HCT116 (cell line): ENCODE measurements at regions not wholly inside any gene's neighbourhood (a gene's known extent, or its start where the extent isn't known, plus 50 kb on each side); places are given as distances from the start of the nearest gene placed in this dataset.

Experiments
- CEBPB ChIP-seq: IDR thresholded peaks from 2 replicates; pipeline ENCODE4 v1.6.1; 2012; ENCODE audit warnings: low read depth
- EGR1 ChIP-seq: IDR thresholded peaks from 2 replicates; pipeline ENCODE4 v1.6.1; 2012; ENCODE audit warnings: low read depth
- EZH2 ChIP-seq: fragments of 200-600 bp; sonication (generic); IDR thresholded peaks from 2 replicates; pipeline ENCODE4 v1.6.1; 2017; ENCODE audit warnings: antibody characterized with exemption, mixed run types
- EZH2phosphoT487 ChIP-seq: fragments of 200-600 bp; IDR thresholded peaks from 2 replicates; pipeline ENCODE4 v1.6.1; 2018; ENCODE audit warnings: antibody characterized with exemption, borderline replicate concordance
- JUND ChIP-seq: IDR thresholded peaks from 2 replicates; pipeline ENCODE4 v1.6.1; 2012
- POLR2A ChIP-seq: IDR thresholded peaks from 2 replicates; pipeline ENCODE4 v1.7.0; 2011; ENCODE audit warnings: borderline replicate concordance; ENCODE audit not compliant: insufficient read depth, insufficient read length; ENCODE audit errors: extremely low read depth
- POLR2AphosphoS5 ChIP-seq: IDR thresholded peaks from 2 replicates; pipeline ENCODE4 v1.6.1; 2011; ENCODE audit warnings: mild to moderate bottlenecking, low read depth, low read length, moderate library complexity
- RAD21 ChIP-seq: IDR thresholded peaks from 2 replicates; pipeline ENCODE4 v1.6.1; 2012; ENCODE audit warnings: low read depth, mild to moderate bottlenecking
- SP1 ChIP-seq: IDR thresholded peaks from 2 replicates; pipeline ENCODE4 v1.6.1; 2012; ENCODE audit warnings: low read depth
- TCF7L2 ChIP-seq: IDR thresholded peaks from 2 replicates; pipeline ENCODE4 v1.7.0; 2011; ENCODE audit warnings: borderline replicate concordance, inconsistent platforms; ENCODE audit not compliant: insufficient read depth, insufficient read length; ENCODE audit errors: extremely low read depth
- ZFX ChIP-seq: fragments of 450-650 bp; IDR thresholded peaks from 2 replicates; pipeline ENCODE4 v1.6.1; 2017
- TF ChIP-seq, protein P1 (sequence below), 3 experiments: fragments of 200-600 bp in 1 of 3; sonication (generic) in 1 of 3; IDR thresholded peaks in 2 of 3; conservative IDR thresholded peaks in 1 of 3; 2 replicates each; pipeline ENCODE4 v1.5.1; 2012 to 2017; ENCODE audit warnings: low read depth in 2 of 3, low read length in 2 of 3, antibody characterized with exemption in 1 of 3, borderline replicate concordance in 1 of 3, control low read depth in 1 of 3, mild to moderate bottlenecking in 1 of 3, mixed read lengths in 1 of 3, mixed run types in 1 of 3, moderate library complexity in 1 of 3; ENCODE audit not compliant: insufficient read depth in 1 of 3
- TF ChIP-seq, protein P2 (sequence below): IDR thresholded peaks from 2 replicates; pipeline ENCODE4 v1.6.1; 2012
- TF ChIP-seq, protein P3 (sequence below): IDR thresholded peaks from 2 replicates; pipeline ENCODE4 v1.6.1; 2012; ENCODE audit warnings: low read depth

DNA sequence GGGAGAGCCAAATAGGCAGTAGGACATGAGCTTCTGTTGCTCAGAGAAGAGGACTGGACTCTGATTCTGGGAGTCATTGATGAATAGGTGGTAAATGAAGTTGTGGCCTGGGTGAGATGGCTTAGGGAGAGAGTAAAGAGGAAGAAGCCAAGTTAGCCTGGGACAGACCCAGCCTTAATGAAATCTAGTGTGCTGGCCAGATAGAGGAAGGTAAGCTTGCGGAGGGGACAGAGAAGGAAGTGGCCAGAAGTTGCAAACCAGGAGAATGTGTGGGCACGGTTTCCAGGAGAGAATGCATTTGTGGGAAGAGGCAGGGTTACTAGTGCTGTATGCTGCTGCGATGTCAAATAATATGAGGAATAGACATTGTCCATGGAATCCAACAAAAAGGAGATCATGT, 83.3 kb upstream of the OLFM4 start:
- TF ChIP-seq, protein P1, sequence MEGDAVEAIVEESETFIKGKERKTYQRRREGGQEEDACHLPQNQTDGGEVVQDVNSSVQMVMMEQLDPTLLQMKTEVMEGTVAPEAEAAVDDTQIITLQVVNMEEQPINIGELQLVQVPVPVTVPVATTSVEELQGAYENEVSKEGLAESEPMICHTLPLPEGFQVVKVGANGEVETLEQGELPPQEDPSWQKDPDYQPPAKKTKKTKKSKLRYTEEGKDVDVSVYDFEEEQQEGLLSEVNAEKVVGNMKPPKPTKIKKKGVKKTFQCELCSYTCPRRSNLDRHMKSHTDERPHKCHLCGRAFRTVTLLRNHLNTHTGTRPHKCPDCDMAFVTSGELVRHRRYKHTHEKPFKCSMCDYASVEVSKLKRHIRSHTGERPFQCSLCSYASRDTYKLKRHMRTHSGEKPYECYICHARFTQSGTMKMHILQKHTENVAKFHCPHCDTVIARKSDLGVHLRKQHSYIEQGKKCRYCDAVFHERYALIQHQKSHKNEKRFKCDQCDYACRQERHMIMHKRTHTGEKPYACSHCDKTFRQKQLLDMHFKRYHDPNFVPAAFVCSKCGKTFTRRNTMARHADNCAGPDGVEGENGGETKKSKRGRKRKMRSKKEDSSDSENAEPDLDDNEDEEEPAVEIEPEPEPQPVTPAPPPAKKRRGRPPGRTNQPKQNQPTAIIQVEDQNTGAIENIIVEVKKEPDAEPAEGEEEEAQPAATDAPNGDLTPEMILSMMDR (IDR thresholded peaks at IDR 0.05 in 2 of 3, conservative IDR thresholded peaks at IDR 0.05 in 1 of 3; ENCODE audit: borderline replicate concordance in 1 of 3, insufficient read depth in 1 of 3, low read depth in 2 of 3, low read length in 2 of 3): no peak
- TF ChIP-seq JUND (no peak), POLR2A (no peak), POLR2AphosphoS5 (no peak), ZFX (no peak), EZH2 (no peak), SP1 (no peak), CEBPB (no peak), EGR1 (no peak), RAD21 (no peak), EZH2phosphoT487 (no peak), TCF7L2 (no peak)
- TF ChIP-seq, protein P2, sequence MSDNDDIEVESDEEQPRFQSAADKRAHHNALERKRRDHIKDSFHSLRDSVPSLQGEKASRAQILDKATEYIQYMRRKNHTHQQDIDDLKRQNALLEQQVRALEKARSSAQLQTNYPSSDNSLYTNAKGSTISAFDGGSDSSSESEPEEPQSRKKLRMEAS: no peak
- TF ChIP-seq, protein P3, sequence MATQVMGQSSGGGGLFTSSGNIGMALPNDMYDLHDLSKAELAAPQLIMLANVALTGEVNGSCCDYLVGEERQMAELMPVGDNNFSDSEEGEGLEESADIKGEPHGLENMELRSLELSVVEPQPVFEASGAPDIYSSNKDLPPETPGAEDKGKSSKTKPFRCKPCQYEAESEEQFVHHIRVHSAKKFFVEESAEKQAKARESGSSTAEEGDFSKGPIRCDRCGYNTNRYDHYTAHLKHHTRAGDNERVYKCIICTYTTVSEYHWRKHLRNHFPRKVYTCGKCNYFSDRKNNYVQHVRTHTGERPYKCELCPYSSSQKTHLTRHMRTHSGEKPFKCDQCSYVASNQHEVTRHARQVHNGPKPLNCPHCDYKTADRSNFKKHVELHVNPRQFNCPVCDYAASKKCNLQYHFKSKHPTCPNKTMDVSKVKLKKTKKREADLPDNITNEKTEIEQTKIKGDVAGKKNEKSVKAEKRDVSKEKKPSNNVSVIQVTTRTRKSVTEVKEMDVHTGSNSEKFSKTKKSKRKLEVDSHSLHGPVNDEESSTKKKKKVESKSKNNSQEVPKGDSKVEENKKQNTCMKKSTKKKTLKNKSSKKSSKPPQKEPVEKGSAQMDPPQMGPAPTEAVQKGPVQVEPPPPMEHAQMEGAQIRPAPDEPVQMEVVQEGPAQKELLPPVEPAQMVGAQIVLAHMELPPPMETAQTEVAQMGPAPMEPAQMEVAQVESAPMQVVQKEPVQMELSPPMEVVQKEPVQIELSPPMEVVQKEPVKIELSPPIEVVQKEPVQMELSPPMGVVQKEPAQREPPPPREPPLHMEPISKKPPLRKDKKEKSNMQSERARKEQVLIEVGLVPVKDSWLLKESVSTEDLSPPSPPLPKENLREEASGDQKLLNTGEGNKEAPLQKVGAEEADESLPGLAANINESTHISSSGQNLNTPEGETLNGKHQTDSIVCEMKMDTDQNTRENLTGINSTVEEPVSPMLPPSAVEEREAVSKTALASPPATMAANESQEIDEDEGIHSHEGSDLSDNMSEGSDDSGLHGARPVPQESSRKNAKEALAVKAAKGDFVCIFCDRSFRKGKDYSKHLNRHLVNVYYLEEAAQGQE: no peak
